ENCODE measurements at regions not wholly inside any gene's neighbourhood (a gene's known extent, or its start where the extent isn't known, plus 50 kb on each side); places are given as distances from the start of the nearest gene placed in this dataset.
A peak's percentile ranks its signal among the peaks of the same experiment; 100 is the strongest.

GRCh38 chr6:119463081-119463626, 113.6 kb upstream of the MAN1A1 start:
- Histone ChIP-seq H3K9me3 (no peaks in the 10 kb centered on the region), H3K27ac (no peak overlapping the region), H3K36me3 (replicated peaks in 1 of 2; ENCODE audit: insufficient read depth in 1 of 2, low read depth in 2 of 2) (no peaks in the 10 kb centered on the region), H3K4me1 (no peaks in the 10 kb centered on the region), H3K4me3 (no peak overlapping the region), H3K27me3 (no peaks in the 10 kb centered on the region)
- DNase-seq (no peak), ATAC-seq (no peak)
- intact Hi-C loops (cut with DNase I) = no loop called here
- TF ChIP-seq POLR2A (IDR thresholded peaks at IDR 0.05) = no peak
- WGBS, 2 donors = 85 to 90% methylated on average over 4 of the region's 4 CpGs

GRCh38 chr6:119461187-119461586, 111.6 kb upstream of the MAN1A1 start:
- 67 to 76% methylated on average over 1 of the region's 1 CpG for WGBS, 2 donors
- intact Hi-C loops (cut with DNase I) = no loop called here
- TF ChIP-seq CTCF (IDR thresholded peaks at IDR 0.05) = no peak
- TF ChIP-seq POLR2A (IDR thresholded peaks at IDR 0.05) = no peak

GRCh38 chr6:119459207-119459974, 109.8 kb upstream of the MAN1A1 start:
- Histone ChIP-seq H3K27me3 (no peaks in the 10 kb centered on the region), H3K9me3 (no peaks in the 10 kb centered on the region), H3K4me3 (no peak overlapping the region), H3K4me1 (no peaks in the 10 kb centered on the region), H3K27ac (no peak overlapping the region), H3K36me3 (replicated peaks in 1 of 2; ENCODE audit: insufficient read depth in 1 of 2, low read depth in 2 of 2) (no peaks in the 10 kb centered on the region)
- DNase-seq = no peak
- ATAC-seq = no peak
- intact Hi-C loops (cut with DNase I) = no loop called here
- no peak for TF ChIP-seq CTCF (IDR thresholded peaks at IDR 0.05)
- no peak for TF ChIP-seq POLR2A (IDR thresholded peaks at IDR 0.05)
- 66 to 72% methylated on average over 6 of the region's 6 CpGs for WGBS, 2 donors

More at GRCh38 chr6:119461187-119461586, 111.6 kb upstream of the MAN1A1 start:
- no peaks in the 10 kb centered on the region for H3K4me1 ChIP-seq
- no peaks in the 10 kb centered on the region for H3K27me3 ChIP-seq
- H3K4me3 ChIP-seq = no peak overlapping the region
- no peaks in the 10 kb centered on the region for H3K9me3 ChIP-seq
- ATAC-seq = no peak
- no peak overlapping the region for H3K27ac ChIP-seq
- no peak for DNase-seq
- no peaks in the 10 kb centered on the region for H3K36me3 ChIP-seq (replicated peaks in 1 of 2; ENCODE audit: insufficient read depth in 1 of 2, low read depth in 2 of 2)

- no peak for ATAC-seq
- Histone ChIP-seq H3K36me3 (replicated peaks in 1 of 2; ENCODE audit: insufficient read depth in 1 of 2, low read depth in 2 of 2) (no peaks in the 10 kb centered on the region), H3K27ac (no peak overlapping the region), H3K4me1 (no peaks in the 10 kb centered on the region), H3K27me3 (no peaks in the 10 kb centered on the region), H3K4me3 (no peak overlapping the region), H3K9me3 (no peaks in the 10 kb centered on the region)
- DNase-seq = peak in 1 of 4 donors; percentile 21
- WGBS, 2 donors = 66 to 89% methylated on average over 2 of the region's 2 CpGs
- no peak for TF ChIP-seq POLR2A (IDR thresholded peaks at IDR 0.05)
- TF ChIP-seq CTCF (IDR thresholded peaks at IDR 0.05) = no peak
- intact Hi-C loops (cut with DNase I) = no loop called here
These were observed 105.2 kb upstream of the MAN1A1 start for GRCh38 chr6:119454714-119455113.

GRCh38 chr6:119453242-119454200, 104.0 kb upstream of the MAN1A1 start:
- Histone ChIP-seq H3K4me3 (no peak overlapping the region), H3K36me3 (replicated peaks in 1 of 2; ENCODE audit: insufficient read depth in 1 of 2, low read depth in 2 of 2) (no peaks in the 10 kb centered on the region), H3K4me1 (no peaks in the 10 kb centered on the region), H3K27me3 (no peaks in the 10 kb centered on the region), H3K27ac (no peak overlapping the region), H3K9me3 (no peaks in the 10 kb centered on the region)
- intact Hi-C loops (cut with DNase I) = no loop called here
- WGBS, 2 donors = 87 to 92% methylated on average over 6 of the region's 6 CpGs
- no peak for TF ChIP-seq POLR2A (IDR thresholded peaks at IDR 0.05)
- TF ChIP-seq CTCF (IDR thresholded peaks at IDR 0.05) = no peak
- ATAC-seq = no peak
- no peak for DNase-seq

All from body of pancreas (tissue), 4 donors.